NCI-H2196 treated with DMSO at 0.1 percent for 48 hours (cell line): ENCODE measurements at regions not wholly inside any gene's neighbourhood (a gene's known extent, or its start where the extent isn't known, plus 50 kb on each side); places are given as distances from the start of the nearest gene placed in this dataset.
"Not testable (repeated sequence)": the region's sequence is repeated elsewhere in the genome, so short reads cannot be mapped to it uniquely, and the experiment has no call there.

Experiments used
- DNase-seq: peaks from one replicate; lab custom pipeline; 2025; ENCODE audit not compliant: unreplicated experiment; lab: John Stamatoyannopoulos, UW

GRCh38 chr13:90453342-90453741, 894.1 kb upstream of the MIR17HG start:
- no peak for DNase-seq

GRCh38 chr13:90454002-90454636, 893.4 kb upstream of the MIR17HG start:
- no peak for DNase-seq

- no peak for DNase-seq
Observed at GRCh38 chr13:90455067-90455466, 892.4 kb upstream of the MIR17HG start.

GRCh38 chr13:90455823-90456222, 891.7 kb upstream of the MIR17HG start:
- no peak for DNase-seq

GRCh38 chr13:90461398-90461797, 886.1 kb upstream of the MIR17HG start:
- DNase-seq = no peak

GRCh38 chr13:90477216-90477615, 870.3 kb upstream of the MIR17HG start:
- DNase-seq = no peak

- no peak for DNase-seq
Observed at GRCh38 chr13:90483906-90484305, 863.6 kb upstream of the MIR17HG start.

GRCh38 chr13:90485436-90485835, 862.1 kb upstream of the MIR17HG start:
- DNase-seq = no peak

GRCh38 chr13:90492872-90493271, 854.6 kb upstream of the MIR17HG start:
- DNase-seq = no peak

- DNase-seq = no peak
Observed at GRCh38 chr13:90493667-90494066, 853.8 kb upstream of the MIR17HG start.

GRCh38 chr13:90494849-90495248, 852.6 kb upstream of the MIR17HG start:
- DNase-seq = not testable (repeated sequence)

GRCh38 chr13:90498096-90498495, 849.4 kb upstream of the MIR17HG start:
- DNase-seq = no peak

GRCh38 chr13:90498816-90499215, 848.7 kb upstream of the MIR17HG start:
- DNase-seq = no peak

- DNase-seq = no peak
Observed at GRCh38 chr13:90500569-90500968, 846.9 kb upstream of the MIR17HG start.

- no peak for DNase-seq
Observed at GRCh38 chr13:90502153-90502552, 845.3 kb upstream of the MIR17HG start.

- no peak for DNase-seq
Observed at GRCh38 chr13:90502762-90503161, 844.7 kb upstream of the MIR17HG start.

GRCh38 chr13:90510319-90510718, 837.2 kb upstream of the MIR17HG start:
- DNase-seq = no peak

- DNase-seq = no peak
Observed at GRCh38 chr13:90511903-90512302, 835.6 kb upstream of the MIR17HG start.

- not testable (repeated sequence) for DNase-seq
Observed at GRCh38 chr13:90514712-90515111, 832.8 kb upstream of the MIR17HG start.

GRCh38 chr13:90518417-90518816, 829.1 kb upstream of the MIR17HG start:
- no peak for DNase-seq

- no peak for DNase-seq
Observed at GRCh38 chr13:90519157-90519556, 828.3 kb upstream of the MIR17HG start.

- no peak for DNase-seq
Observed at GRCh38 chr13:90526711-90527110, 820.8 kb upstream of the MIR17HG start.

GRCh38 chr13:90531744-90532143, 815.7 kb upstream of the MIR17HG start:
- DNase-seq = no peak
